ENCODE measurements at regions not wholly inside any gene's neighbourhood (a gene's known extent, or its start where the extent isn't known, plus 50 kb on each side); places are given as distances from the start of the nearest gene placed in this dataset.
A peak's percentile ranks its signal among the peaks of the same experiment; 100 is the strongest.

GRCh38 chr6:156113631-156114030 lies 658.0 kb upstream of the NOX3 start:
- no peak for TF ChIP-seq CTCF (IDR thresholded peaks at IDR 0.05; ENCODE audit: low read depth, low read length)

GRCh38 chr6:156111913-156112312 lies 656.3 kb upstream of the NOX3 start:
- no peak for TF ChIP-seq CTCF (IDR thresholded peaks at IDR 0.05; ENCODE audit: low read depth, low read length)
- Histone ChIP-seq H3K9me3 (no peaks in the 10 kb centered on the region), H3K4me1 (no peaks in the 10 kb centered on the region; the same call in 1 of the 2 replicates), H3K4me3 (ENCODE audit: low read depth, low read length) (no peak overlapping the region), H3K27me3 (no peaks in the 10 kb centered on the region), H3K36me3 (no peaks in the 10 kb centered on the region)
- no peak for DNase-seq

More at GRCh38 chr6:156113631-156114030, 658.0 kb upstream of the NOX3 start:
- H3K27me3 ChIP-seq, result no peaks in the 10 kb centered on the region
- no peaks in the 10 kb centered on the region; the same call in 1 of the 2 replicates for H3K4me1 ChIP-seq
- no peak overlapping the region for H3K4me3 ChIP-seq (ENCODE audit: low read depth, low read length)
- no peaks in the 10 kb centered on the region for H3K36me3 ChIP-seq
- DNase-seq, result no peak
- no peaks in the 10 kb centered on the region for H3K9me3 ChIP-seq

GRCh38 chr6:156110249-156110648 lies 654.6 kb upstream of the NOX3 start:
- no peaks in the 10 kb centered on the region for H3K27me3 ChIP-seq
- DNase-seq, result no peak
- no peaks in the 10 kb centered on the region; the same call in 1 of the 2 replicates for H3K4me1 ChIP-seq
- no peak overlapping the region for H3K4me3 ChIP-seq (ENCODE audit: low read depth, low read length)
- H3K9me3 ChIP-seq, result no peaks in the 10 kb centered on the region
- H3K36me3 ChIP-seq, result no peaks in the 10 kb centered on the region
- TF ChIP-seq CTCF (IDR thresholded peaks at IDR 0.05; ENCODE audit: low read depth, low read length), result no peak

DNA sequence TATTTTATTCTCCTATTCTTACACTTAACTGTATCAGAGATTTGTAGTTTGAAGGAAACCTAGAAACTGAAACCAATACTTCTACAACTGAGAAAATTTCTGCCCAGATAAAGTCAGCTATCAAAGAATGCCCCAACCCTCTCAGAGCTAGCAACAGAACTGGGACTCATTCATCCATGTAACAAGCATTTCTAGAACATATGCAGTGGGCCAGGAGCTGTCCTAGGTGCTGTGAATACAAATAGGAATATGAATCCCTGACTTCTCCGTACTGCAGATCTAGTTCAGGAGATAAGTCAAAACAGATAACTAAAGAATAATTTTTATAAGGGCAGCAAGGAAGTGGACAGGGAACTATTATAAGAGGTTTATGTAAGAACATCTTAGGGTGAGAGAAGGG lies 654.1 kb upstream of the NOX3 start:
- no peak for TF ChIP-seq CTCF (IDR thresholded peaks at IDR 0.05; ENCODE audit: low read depth, low read length)
- no peaks in the 10 kb centered on the region for H3K36me3 ChIP-seq
- no peak for DNase-seq
- H3K9me3 ChIP-seq, result no peaks in the 10 kb centered on the region
- H3K4me1 ChIP-seq, result no peaks in the 10 kb centered on the region; the same call in 1 of the 2 replicates
- no peaks in the 10 kb centered on the region for H3K27me3 ChIP-seq
- H3K4me3 ChIP-seq (ENCODE audit: low read depth, low read length), result no peak overlapping the region

- no peaks in the 10 kb centered on the region for H3K4me1 ChIP-seq
- no peaks in the 10 kb centered on the region for H3K36me3 ChIP-seq
- no peaks in the 10 kb centered on the region for H3K9me3 ChIP-seq
- no peak for TF ChIP-seq CTCF (IDR thresholded peaks at IDR 0.05; ENCODE audit: low read depth, low read length)
- no peak for DNase-seq
- no peaks in the 10 kb centered on the region for H3K27me3 ChIP-seq
- H3K4me3 ChIP-seq (ENCODE audit: low read depth, low read length), result no peak overlapping the region
These were observed 652.0 kb upstream of the NOX3 start for GRCh38 chr6:156107624-156108101.

DNA sequence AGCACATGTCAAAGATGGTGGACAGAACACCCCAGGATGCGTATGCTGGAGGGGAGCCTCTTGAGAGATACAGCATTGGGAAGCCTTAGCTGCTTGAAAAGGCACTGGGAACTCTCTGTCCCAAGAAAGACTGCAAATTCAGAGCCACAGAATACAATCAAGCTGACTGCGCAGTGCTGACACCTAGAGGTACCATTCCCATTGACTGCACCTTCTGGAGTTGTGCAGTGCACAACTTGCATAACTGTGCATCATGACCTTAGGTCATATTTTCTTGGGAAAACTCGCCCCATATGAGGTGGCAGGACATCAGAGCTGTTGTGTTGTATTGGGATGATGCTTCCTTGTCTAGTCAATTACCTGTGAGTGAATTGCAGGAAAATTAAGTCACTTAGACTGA lies 646.5 kb upstream of the NOX3 start:
- Histone ChIP-seq H3K36me3 (no peaks in the 10 kb centered on the region), H3K9me3 (no peaks in the 10 kb centered on the region), H3K27me3 (no peaks in the 10 kb centered on the region), H3K4me3 (ENCODE audit: low read depth, low read length) (no peak overlapping the region), H3K4me1 (no peaks in the 10 kb centered on the region; the same call in 1 of the 2 replicates)
- peak; percentile 71 for TF ChIP-seq CTCF (IDR thresholded peaks at IDR 0.05; ENCODE audit: low read depth, low read length)
- DNase-seq, result peak; percentile 35

All from BE2C (cell line).